ENCODE measurements at regions not wholly inside any gene's neighbourhood (a gene's known extent, or its start where the extent isn't known, plus 50 kb on each side); places are given as distances from the start of the nearest gene placed in this dataset.

GRCh38 chr5:107118184-107119019, 552.3 kb downstream of the EFNA5 start:
- no peak overlapping the region for H2AFZ ChIP-seq (ENCODE audit: insufficient read depth, low read depth, low read length, poor library complexity, severe bottlenecking)
- no peaks in the 10 kb centered on the region for H3K79me2 ChIP-seq (ENCODE audit: control insufficient read depth, insufficient read depth, low read length)
- H3K27ac ChIP-seq (ENCODE audit: low read length in 2 of 2), result no peak overlapping the region
- no peaks in the 10 kb centered on the region for H3K9me3 ChIP-seq (ENCODE audit: control extremely low read depth in 1 of 3, control insufficient read depth in 2 of 3, insufficient read depth in 1 of 3, low read length in 2 of 3)
- H3K4me2 ChIP-seq (replicated peaks; ENCODE audit: low read depth, low read length, poor library complexity, severe bottlenecking), result no peak overlapping the region
- H3K4me1 ChIP-seq (ENCODE audit: control insufficient read depth in 2 of 2, insufficient read depth in 2 of 2, low read length in 2 of 2), result no peaks in the 10 kb centered on the region
- no peak overlapping the region for H3K4me3 Mint-ChIP-seq
- POLR2A ChIA-PET, result no interaction called here
- H3K9me3 Mint-ChIP-seq (ENCODE audit: insufficient read depth), result no peaks in the 10 kb centered on the region
- no peak for DNase-seq
- no peak overlapping the region for H3K27ac Mint-ChIP-seq
- H3K4me3 ChIP-seq (ENCODE audit: control extremely low read depth in 1 of 5, extremely low read depth in 1 of 5, insufficient read depth in 1 of 5, low read depth in 2 of 5, low read length in 4 of 5), result no peak overlapping the region
- no peak overlapping the region for H3K9ac ChIP-seq (ENCODE audit: low read length)
- CTCF ChIA-PET, result no interaction called here
- 84% methylated on average over 3 of the region's 6 CpGs for WGBS (ENCODE audit: insufficient coverage)
- ATAC-seq (ENCODE audit: low read depth), result no peak
- intact Hi-C loops (cut with micrococcal nuclease), result no loop called here
- no peaks in the 10 kb centered on the region for H3K4me1 Mint-ChIP-seq
- H3K36me3 ChIP-seq (replicated peaks in 1 of 2; ENCODE audit: control extremely low read depth in 1 of 2, control insufficient read depth in 1 of 2, extremely low read depth in 1 of 2, insufficient read depth in 2 of 2, low read length in 1 of 2), result no peaks in the 10 kb centered on the region
- no peaks in the 10 kb centered on the region for H4K20me1 ChIP-seq (ENCODE audit: control insufficient read depth, insufficient read depth, low read length, poor library complexity, severe bottlenecking)
- TF ChIP-seq CTCF (IDR thresholded peaks at IDR 0.05), result no peak
- no peaks in the 10 kb centered on the region for H3K27me3 ChIP-seq (replicated peaks in 1 of 4; ENCODE audit: control extremely low read depth in 1 of 4, control insufficient read depth in 3 of 4, insufficient read depth in 4 of 4, low read length in 3 of 4)
- H3K27me3 Mint-ChIP-seq, result no peaks in the 10 kb centered on the region

- 90% methylated on average over 5 of the region's 5 CpGs for WGBS (ENCODE audit: insufficient coverage)
- TF ChIP-seq CTCF (IDR thresholded peaks at IDR 0.05), result no peak
- TF ChIP-seq EZH2 (IDR thresholded peaks at IDR 0.05; ENCODE audit: borderline replicate concordance, insufficient read depth, low read depth, low read length, poor library complexity, severe bottlenecking), result no peak
- Histone ChIP-seq H3K9me3 (ENCODE audit: control extremely low read depth in 1 of 3, control insufficient read depth in 2 of 3, insufficient read depth in 1 of 3, low read length in 2 of 3) (no peaks in the 10 kb centered on the region), H3K4me2 (replicated peaks; ENCODE audit: low read depth, low read length, poor library complexity, severe bottlenecking) (no peak overlapping the region), H3K79me2 (ENCODE audit: control insufficient read depth, insufficient read depth, low read length) (no peaks in the 10 kb centered on the region), H3K9ac (ENCODE audit: low read length) (no peak overlapping the region), H2AFZ (ENCODE audit: insufficient read depth, low read depth, low read length, poor library complexity, severe bottlenecking) (no peak overlapping the region), H3K36me3 (replicated peaks in 1 of 2; ENCODE audit: control extremely low read depth in 1 of 2, control insufficient read depth in 1 of 2, extremely low read depth in 1 of 2, insufficient read depth in 2 of 2, low read length in 1 of 2) (no peaks in the 10 kb centered on the region), H4K20me1 (ENCODE audit: control insufficient read depth, insufficient read depth, low read length, poor library complexity, severe bottlenecking) (no peaks in the 10 kb centered on the region), H3K4me3 (ENCODE audit: control extremely low read depth in 1 of 5, extremely low read depth in 1 of 5, insufficient read depth in 1 of 5, low read depth in 2 of 5, low read length in 4 of 5) (no peak overlapping the region), H3K27me3 (replicated peaks in 1 of 4; ENCODE audit: control extremely low read depth in 1 of 4, control insufficient read depth in 3 of 4, insufficient read depth in 4 of 4, low read length in 3 of 4) (no peaks in the 10 kb centered on the region), H3K4me1 (ENCODE audit: control insufficient read depth in 2 of 2, insufficient read depth in 2 of 2, low read length in 2 of 2) (no peaks in the 10 kb centered on the region), H3K27ac (ENCODE audit: low read length in 2 of 2) (no peak overlapping the region)
- H3K27me3 Mint-ChIP-seq, result no peaks in the 10 kb centered on the region
- no peak overlapping the region for H3K4me3 Mint-ChIP-seq
- H3K27ac Mint-ChIP-seq, result no peak overlapping the region
- intact Hi-C loops (cut with micrococcal nuclease), result no loop called here
- H3K4me1 Mint-ChIP-seq, result no peaks in the 10 kb centered on the region
- DNase-seq, result no peak
- no peak for ATAC-seq (ENCODE audit: low read depth)
- ChIA-PET CTCF (no interaction called here), POLR2A (no interaction called here)
- H3K9me3 Mint-ChIP-seq (ENCODE audit: insufficient read depth), result peaks cover 7% of the 10 kb centered on the region
These were observed 558.5 kb downstream of the EFNA5 start for GRCh38 chr5:107112216-107112615.
